ENCODE measurements at regions not wholly inside any gene's neighbourhood (a gene's known extent, or its start where the extent isn't known, plus 50 kb on each side); places are given as distances from the start of the nearest gene placed in this dataset.
"Not testable (repeated sequence)": the region's sequence is repeated elsewhere in the genome, so short reads cannot be mapped to it uniquely, and the experiment has no call there.

DNA sequence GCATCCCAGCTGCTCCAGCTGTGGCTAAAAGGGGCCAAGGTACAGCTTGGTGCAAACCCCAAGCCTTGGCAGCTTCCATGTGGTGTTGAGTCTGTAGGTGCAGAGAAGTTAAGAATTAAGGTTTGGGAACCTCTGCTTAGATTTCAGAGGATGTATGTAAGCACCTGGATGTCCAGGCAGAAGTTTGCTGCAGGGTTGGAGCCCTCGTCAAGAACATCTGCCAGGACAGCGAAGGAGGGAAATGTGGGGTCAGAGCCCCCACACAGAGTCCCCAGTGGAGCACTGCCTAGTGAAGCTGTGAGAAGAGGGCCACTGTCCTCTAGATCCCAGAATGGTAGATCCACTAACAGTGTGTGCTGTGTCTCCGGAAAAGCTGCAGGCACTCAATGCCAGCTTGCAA lies 236.2 kb upstream of the ADRA1B start:
- DNase-seq (ENCODE audit: low read depth in 4 of 4, low spot score in 2 of 4) = no peak

DNA sequence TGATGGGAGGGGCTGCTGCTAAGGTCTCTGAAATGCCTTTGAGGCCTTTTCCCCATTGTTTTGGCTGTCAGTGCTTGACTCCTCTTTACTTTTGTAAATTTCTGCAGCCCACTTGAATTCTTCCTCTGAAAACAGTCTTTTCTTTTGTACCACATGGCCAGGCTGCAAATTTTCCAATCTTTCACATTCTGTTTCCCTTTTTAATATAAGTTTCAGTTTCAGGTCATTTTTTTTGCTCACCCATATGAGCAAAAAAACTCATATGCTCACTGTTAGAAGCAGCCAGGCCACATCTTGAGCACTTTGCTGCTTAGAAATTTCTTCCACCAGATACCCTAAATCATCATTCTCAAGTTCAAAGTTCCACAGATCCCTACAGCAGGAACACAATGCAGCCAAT lies 234.6 kb upstream of the ADRA1B start:
- no peak for DNase-seq (ENCODE audit: low read depth in 4 of 4, low spot score in 2 of 4)

DNA sequence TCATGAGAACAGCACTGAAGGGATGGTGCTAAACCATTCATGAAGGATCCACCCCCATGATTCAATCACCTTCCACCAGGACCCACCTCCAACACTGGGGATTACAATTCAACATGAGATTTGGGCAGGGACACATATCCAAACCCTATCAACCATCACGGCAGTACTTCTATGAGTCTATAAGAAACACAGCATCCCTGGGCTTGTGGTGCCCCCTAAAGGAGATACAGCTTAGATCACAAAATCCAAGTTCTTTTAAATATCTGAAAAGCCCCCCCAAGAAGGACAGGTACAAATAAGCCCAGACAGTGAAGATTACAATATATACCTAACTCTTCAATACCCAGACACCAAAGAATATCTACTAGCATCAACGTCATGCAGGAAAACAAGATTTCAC lies 233.7 kb upstream of the ADRA1B start:
- DNase-seq (ENCODE audit: low read depth in 4 of 4, low spot score in 2 of 4) = no peak

DNA sequence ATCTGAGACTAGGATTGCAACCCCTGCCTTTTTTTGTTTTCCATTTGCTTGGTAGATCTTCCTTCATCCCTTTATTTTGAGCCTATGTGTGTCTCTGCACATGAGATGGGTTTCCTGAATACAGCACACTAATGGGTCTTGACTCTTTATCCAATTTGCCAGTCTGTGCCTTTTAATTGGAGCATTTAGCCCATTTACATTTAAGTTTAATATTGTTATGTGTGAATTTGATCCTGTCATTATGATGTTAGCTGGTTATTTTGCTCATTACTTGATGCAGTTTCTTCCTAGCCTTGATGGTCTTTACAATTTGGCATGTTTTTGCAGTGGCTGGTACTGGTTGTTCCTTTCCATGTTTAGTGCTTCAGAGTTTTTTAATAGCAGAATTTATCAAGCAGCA lies 228.4 kb upstream of the ADRA1B start:
- DNase-seq (ENCODE audit: low read depth in 4 of 4, low spot score in 2 of 4) = not testable (repeated sequence)

- no peak for DNase-seq (ENCODE audit: low read depth in 4 of 4, low spot score in 2 of 4)
These were observed 220.5 kb upstream of the ADRA1B start for GRCh38 chr5:159695741-159696294.

GRCh38 chr5:159697530-159697929 lies 218.8 kb upstream of the ADRA1B start:
- no peak for DNase-seq (ENCODE audit: low read depth in 4 of 4, low spot score in 2 of 4)

- DNase-seq (ENCODE audit: low read depth in 4 of 4, low spot score in 2 of 4) = no peak
These were observed 218.0 kb upstream of the ADRA1B start for GRCh38 chr5:159698322-159698721.

GRCh38 chr5:159700016-159700415 lies 216.3 kb upstream of the ADRA1B start:
- DNase-seq (ENCODE audit: low read depth in 4 of 4, low spot score in 2 of 4) = no peak

DNA sequence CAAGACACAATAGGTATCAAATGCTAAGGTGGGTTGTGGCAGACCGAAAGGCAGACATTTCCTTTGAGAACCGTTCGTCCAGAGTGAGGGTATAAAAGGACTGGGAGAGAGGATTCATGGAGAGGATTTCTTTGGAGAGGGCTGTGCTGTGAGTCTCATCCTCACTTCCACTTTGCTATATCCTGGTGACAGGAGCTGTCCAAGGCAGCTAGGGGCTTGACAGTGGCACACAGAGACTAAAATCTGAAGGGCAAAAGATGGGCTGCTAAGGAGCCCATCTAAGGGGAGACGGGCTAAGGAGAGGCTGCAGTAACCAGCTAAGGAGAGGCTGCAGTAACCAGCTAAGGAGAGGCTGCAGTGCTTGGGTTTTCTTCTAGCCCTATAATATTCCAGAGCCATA lies 214.0 kb upstream of the ADRA1B start:
- no peak for DNase-seq (ENCODE audit: low read depth in 4 of 4, low spot score in 2 of 4)

DNA sequence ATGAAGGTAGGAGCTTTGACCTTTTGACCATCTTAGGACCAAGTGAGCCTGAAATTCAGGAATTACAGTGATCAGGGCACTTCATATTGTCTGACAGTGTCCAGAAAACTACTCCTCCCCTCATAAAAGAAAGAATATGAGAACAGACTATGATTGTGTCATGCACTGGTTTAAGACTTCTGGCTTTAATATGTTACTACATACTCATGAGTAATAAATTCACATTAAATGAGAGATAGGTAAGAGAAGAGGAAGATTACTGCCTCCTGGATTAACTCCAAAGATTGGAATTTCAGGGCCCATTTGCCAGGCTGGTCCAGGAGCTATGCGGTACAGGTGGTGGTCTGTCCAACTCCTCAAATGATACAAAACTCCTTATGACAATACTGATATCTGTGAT lies 213.5 kb upstream of the ADRA1B start:
- no peak for DNase-seq (ENCODE audit: low read depth in 4 of 4, low spot score in 2 of 4)

- no peak for DNase-seq (ENCODE audit: low read depth in 4 of 4, low spot score in 2 of 4)
These were observed 212.1 kb upstream of the ADRA1B start for GRCh38 chr5:159704160-159704559.

GRCh38 chr5:159705948-159706347 lies 210.3 kb upstream of the ADRA1B start:
- DNase-seq (ENCODE audit: low read depth in 4 of 4, low spot score in 2 of 4) = no peak

GRCh38 chr5:159708090-159708489 lies 208.2 kb upstream of the ADRA1B start:
- DNase-seq (ENCODE audit: low read depth in 4 of 4, low spot score in 2 of 4) = no peak

DNA sequence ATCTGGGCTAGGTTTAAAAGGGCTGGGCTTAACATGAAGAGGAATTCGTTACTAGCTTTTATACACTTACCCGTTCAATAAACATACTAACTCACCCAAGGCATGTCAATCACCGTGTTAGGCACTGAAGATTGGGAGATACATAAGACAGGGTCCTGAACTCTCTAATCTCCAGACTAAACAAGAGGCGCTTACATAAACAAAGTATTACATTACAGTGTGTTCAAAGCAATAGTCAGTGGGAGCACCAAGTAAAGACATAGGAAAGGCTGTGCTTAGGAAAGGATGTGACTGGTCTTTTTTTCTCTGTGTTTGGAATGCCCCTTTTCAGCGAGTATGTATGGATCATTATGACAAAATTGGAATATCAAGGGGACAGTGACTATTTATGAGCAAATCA lies 203.6 kb upstream of the ADRA1B start:
- no peak for DNase-seq (ENCODE audit: low read depth in 4 of 4, low spot score in 2 of 4)

DNA sequence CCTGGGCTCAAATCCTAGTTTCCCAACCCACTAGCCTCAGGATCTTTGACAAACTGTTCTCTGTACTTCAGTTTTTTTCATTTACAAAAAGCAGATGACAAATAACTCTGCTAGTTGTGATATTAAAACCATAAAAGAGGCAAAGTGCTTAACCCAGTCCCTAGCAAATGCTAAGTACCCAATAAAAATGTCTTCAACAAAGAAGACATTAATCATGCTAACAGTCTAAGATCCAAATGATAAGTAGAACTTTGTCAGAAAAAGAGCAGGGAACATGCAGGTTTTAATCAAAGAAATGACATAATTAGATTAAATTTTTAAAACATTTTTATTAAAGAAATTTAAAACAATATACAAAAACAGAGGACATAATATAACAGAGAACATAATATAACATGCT lies 203.0 kb upstream of the ADRA1B start:
- DNase-seq (ENCODE audit: low read depth in 4 of 4, low spot score in 2 of 4) = no peak

GRCh38 chr5:159713773-159714172 lies 202.5 kb upstream of the ADRA1B start:
- DNase-seq (ENCODE audit: low read depth in 4 of 4, low spot score in 2 of 4) = no peak

DNA sequence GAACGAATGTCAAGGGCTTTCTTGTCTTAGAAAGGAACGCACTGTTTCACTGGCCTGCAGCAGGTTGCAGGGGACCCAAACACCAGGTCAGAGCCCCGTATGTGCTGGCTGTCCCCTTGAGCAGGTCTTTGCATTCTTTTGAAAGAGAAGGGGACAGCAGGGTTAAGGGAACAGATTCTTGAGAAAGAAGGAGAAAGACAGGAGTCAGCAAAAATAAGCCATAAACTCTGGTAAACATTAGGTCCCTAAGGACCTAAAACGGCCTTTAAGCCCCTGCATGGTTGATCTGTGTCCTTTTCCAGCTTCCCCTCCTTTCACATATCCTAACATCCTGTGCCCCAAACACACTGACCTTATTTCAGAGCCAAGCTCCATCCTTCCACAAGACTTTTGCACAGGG lies 190.8 kb upstream of the ADRA1B start:
- no peak for DNase-seq (ENCODE audit: low read depth in 4 of 4, low spot score in 2 of 4)

DNA sequence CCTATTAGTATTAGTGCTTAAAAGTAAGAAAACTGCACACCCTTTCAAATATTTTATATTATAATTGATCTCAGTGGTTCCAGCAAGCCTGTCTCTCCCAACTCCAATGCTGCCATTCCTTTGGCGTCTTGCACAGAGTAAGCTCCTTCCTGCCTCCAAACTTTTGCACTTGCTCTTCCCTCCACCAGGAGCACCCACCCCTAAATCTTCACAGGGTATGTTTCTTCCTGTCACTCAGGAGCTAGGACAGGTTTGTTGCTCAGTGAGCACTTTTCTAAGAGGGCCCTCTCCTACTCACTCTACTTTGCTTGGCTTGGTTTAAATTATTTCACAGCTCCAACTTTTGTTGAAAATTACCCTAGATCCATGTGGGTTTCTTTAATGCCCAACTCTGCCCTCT lies 189.1 kb upstream of the ADRA1B start:
- no peak for DNase-seq (ENCODE audit: low read depth in 4 of 4, low spot score in 2 of 4)

GRCh38 chr5:159730285-159730684 lies 186.0 kb upstream of the ADRA1B start:
- no peak for DNase-seq (ENCODE audit: low read depth in 4 of 4, low spot score in 2 of 4)

- DNase-seq (ENCODE audit: low read depth in 4 of 4, low spot score in 2 of 4) = no peak
These were observed 184.1 kb upstream of the ADRA1B start for GRCh38 chr5:159732220-159732619.

GRCh38 chr5:159734366-159734765 lies 181.9 kb upstream of the ADRA1B start:
- no peak for DNase-seq (ENCODE audit: low read depth in 4 of 4, low spot score in 2 of 4)

DNA sequence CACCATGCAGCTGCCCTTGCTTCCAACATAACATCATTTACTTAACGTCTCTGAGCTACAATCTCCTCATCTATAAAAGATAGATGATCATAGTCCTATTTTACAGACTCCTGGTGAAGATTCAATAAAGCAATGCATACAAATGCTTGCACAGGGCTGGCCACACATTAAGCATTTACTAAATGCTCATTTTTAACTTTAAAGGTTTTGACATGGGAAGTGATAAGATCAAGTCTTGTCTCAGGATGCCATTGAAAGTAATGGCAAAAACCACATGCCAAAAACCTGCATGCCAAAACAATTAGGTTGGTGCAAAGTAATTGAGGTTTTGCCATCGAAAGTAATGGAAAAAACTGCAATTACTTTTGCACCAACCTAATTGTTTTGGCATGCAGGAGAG lies 181.2 kb upstream of the ADRA1B start:
- no peak for DNase-seq (ENCODE audit: low read depth in 4 of 4, low spot score in 2 of 4)

All from left renal cortex interstitium (tissue), 4 donors.